H1 (cell line): ENCODE measurements at regions not wholly inside any gene's neighbourhood (a gene's known extent, or its start where the extent isn't known, plus 50 kb on each side); places are given as distances from the start of the nearest gene placed in this dataset.

Experiments used
- EGR1 ChIP-seq: IDR thresholded peaks from 2 replicates; pipeline ENCODE4 v1.6.1; 2011; ENCODE audit warnings: low read depth, low read length, borderline replicate concordance
- TF ChIP-seq, protein P1 (sequence below): fragments of 300-600 bp; sonication (generic); IDR thresholded peaks from 2 replicates; pipeline ENCODE4 v1.7.1; 2012; ENCODE audit warnings: low read length, moderate library complexity, mild to moderate bottlenecking, inconsistent platforms; ENCODE audit not compliant: insufficient replicate concordance

DNA sequence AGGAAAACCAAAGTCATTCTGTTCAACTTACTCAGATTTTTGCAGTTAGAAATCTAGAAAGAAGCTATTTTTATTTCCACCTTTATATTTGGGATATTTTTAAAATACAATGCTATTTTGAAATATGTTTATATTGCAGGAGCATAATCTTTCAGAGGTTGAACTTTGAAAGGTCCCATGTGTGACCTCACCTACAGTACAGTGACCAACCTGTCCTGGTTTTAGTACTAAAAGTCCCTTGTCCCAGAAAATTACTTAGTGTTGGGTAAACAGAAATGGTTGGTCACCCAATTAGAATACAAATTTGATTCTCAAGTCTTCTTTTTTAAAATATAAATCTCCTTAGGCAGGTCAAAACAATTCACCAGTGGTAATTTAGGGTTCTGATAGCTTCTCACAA lies 141.6 kb upstream of the FRMD4B start (continued):
- TF ChIP-seq, protein P1, sequence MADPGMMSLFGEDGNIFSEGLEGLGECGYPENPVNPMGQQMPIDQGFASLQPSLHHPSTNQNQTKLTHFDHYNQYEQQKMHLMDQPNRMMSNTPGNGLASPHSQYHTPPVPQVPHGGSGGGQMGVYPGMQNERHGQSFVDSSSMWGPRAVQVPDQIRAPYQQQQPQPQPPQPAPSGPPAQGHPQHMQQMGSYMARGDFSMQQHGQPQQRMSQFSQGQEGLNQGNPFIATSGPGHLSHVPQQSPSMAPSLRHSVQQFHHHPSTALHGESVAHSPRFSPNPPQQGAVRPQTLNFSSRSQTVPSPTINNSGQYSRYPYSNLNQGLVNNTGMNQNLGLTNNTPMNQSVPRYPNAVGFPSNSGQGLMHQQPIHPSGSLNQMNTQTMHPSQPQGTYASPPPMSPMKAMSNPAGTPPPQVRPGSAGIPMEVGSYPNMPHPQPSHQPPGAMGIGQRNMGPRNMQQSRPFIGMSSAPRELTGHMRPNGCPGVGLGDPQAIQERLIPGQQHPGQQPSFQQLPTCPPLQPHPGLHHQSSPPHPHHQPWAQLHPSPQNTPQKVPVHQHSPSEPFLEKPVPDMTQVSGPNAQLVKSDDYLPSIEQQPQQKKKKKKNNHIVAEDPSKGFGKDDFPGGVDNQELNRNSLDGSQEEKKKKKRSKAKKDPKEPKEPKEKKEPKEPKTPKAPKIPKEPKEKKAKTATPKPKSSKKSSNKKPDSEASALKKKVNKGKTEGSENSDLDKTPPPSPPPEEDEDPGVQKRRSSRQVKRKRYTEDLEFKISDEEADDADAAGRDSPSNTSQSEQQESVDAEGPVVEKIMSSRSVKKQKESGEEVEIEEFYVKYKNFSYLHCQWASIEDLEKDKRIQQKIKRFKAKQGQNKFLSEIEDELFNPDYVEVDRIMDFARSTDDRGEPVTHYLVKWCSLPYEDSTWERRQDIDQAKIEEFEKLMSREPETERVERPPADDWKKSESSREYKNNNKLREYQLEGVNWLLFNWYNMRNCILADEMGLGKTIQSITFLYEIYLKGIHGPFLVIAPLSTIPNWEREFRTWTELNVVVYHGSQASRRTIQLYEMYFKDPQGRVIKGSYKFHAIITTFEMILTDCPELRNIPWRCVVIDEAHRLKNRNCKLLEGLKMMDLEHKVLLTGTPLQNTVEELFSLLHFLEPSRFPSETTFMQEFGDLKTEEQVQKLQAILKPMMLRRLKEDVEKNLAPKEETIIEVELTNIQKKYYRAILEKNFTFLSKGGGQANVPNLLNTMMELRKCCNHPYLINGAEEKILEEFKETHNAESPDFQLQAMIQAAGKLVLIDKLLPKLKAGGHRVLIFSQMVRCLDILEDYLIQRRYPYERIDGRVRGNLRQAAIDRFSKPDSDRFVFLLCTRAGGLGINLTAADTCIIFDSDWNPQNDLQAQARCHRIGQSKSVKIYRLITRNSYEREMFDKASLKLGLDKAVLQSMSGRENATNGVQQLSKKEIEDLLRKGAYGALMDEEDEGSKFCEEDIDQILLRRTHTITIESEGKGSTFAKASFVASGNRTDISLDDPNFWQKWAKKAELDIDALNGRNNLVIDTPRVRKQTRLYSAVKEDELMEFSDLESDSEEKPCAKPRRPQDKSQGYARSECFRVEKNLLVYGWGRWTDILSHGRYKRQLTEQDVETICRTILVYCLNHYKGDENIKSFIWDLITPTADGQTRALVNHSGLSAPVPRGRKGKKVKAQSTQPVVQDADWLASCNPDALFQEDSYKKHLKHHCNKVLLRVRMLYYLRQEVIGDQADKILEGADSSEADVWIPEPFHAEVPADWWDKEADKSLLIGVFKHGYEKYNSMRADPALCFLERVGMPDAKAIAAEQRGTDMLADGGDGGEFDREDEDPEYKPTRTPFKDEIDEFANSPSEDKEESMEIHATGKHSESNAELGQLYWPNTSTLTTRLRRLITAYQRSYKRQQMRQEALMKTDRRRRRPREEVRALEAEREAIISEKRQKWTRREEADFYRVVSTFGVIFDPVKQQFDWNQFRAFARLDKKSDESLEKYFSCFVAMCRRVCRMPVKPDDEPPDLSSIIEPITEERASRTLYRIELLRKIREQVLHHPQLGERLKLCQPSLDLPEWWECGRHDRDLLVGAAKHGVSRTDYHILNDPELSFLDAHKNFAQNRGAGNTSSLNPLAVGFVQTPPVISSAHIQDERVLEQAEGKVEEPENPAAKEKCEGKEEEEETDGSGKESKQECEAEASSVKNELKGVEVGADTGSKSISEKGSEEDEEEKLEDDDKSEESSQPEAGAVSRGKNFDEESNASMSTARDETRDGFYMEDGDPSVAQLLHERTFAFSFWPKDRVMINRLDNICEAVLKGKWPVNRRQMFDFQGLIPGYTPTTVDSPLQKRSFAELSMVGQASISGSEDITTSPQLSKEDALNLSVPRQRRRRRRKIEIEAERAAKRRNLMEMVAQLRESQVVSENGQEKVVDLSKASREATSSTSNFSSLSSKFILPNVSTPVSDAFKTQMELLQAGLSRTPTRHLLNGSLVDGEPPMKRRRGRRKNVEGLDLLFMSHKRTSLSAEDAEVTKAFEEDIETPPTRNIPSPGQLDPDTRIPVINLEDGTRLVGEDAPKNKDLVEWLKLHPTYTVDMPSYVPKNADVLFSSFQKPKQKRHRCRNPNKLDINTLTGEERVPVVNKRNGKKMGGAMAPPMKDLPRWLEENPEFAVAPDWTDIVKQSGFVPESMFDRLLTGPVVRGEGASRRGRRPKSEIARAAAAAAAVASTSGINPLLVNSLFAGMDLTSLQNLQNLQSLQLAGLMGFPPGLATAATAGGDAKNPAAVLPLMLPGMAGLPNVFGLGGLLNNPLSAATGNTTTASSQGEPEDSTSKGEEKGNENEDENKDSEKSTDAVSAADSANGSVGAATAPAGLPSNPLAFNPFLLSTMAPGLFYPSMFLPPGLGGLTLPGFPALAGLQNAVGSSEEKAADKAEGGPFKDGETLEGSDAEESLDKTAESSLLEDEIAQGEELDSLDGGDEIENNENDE, result no peak
- TF ChIP-seq EGR1, result no peak
